Endothelial cell of umbilical vein (primary cell): ENCODE measurements at regions not wholly inside any gene's neighbourhood (a gene's known extent, or its start where the extent isn't known, plus 50 kb on each side); places are given as distances from the start of the nearest gene placed in this dataset.

Experiments used
- BruUV-seq: library from RNA; stranded (reverse); fragments of 400-500 nt; replicated peaks from 2 replicates; lab custom pipeline; 2021; lab: Mats Ljungman, UMichigan
- CTCF ChIA-PET: fragments of 300-600, 350-600 bp; sonication (Branson Sonifier 250); formaldehyde crosslinking; loops from one replicate; lab custom pipeline; 2021; ENCODE audit warnings: antibody characterized with exemption, inconsistent platforms; lab: Charles Lee
- POLR2A ChIA-PET: fragments of 300-600, 350-600 bp; sonication (Branson Sonifier 250); formaldehyde crosslinking; loops from one replicate; lab custom pipeline; 2021; ENCODE audit warnings: antibody characterized with exemption, inconsistent platforms; lab: Charles Lee
- DNase-seq: peaks from one replicate; pipeline ENCODE4 v3.0.0-alpha.2; 2011; ENCODE audit warnings: low read depth, low spot score
- FAIRE-seq: peaks from 2 replicates; lab custom pipeline; 2011; peaks lifted over from hg19 to GRCh38; lab: Jason Lieb, UNC
- H2AFZ ChIP-seq: 2 replicates; pipeline ENCODE4 v1.6.0; 2012; ENCODE audit warnings: low read depth, low read length, control low read depth, inconsistent platforms
- H3K27ac ChIP-seq: 2 replicates; pipeline ENCODE4 v1.5.1; 2011; ENCODE audit warnings: low read depth, mild to moderate bottlenecking, control low read depth, low read length, moderate library complexity; ENCODE audit not compliant: insufficient read depth
- H3K27me3 ChIP-seq, 2 experiments: 2 replicates each; pipeline versions ENCODE4 v1.6.0 to v1.6.1; 2011; ENCODE audit warnings: low read length in 2 of 2, mixed read lengths in 1 of 2; ENCODE audit not compliant: control insufficient read depth in 2 of 2, insufficient read depth in 2 of 2
- H3K36me3 ChIP-seq, 2 experiments: 2 replicates in 1 of 2; 3 replicates in 1 of 2; pipeline ENCODE4 v1.5.1; 2011; ENCODE audit warnings: low read length in 2 of 2, mild to moderate bottlenecking in 1 of 2, moderate library complexity in 1 of 2; ENCODE audit not compliant: control insufficient read depth in 2 of 2, insufficient read depth in 2 of 2; ENCODE audit errors: extremely low read depth in 1 of 2
- H3K4me1 ChIP-seq: 3 replicates; pipeline ENCODE4 v1.5.1; 2011; ENCODE audit warnings: mild to moderate bottlenecking, low read length; ENCODE audit not compliant: control insufficient read depth, insufficient read depth; ENCODE audit errors: extremely low read depth
- H3K4me2 ChIP-seq: 2 replicates; pipeline ENCODE4 v1.6.1; 2011; ENCODE audit warnings: low read length, control low read depth, mixed read lengths; ENCODE audit not compliant: insufficient read depth
- H3K4me3 ChIP-seq, 3 experiments: fragments of 200-600 bp in 1 of 3; sonication (generic), shearing (Covaris generic) in 1 of 3; replicated peaks in 1 of 3; 2 replicates each; pipeline ENCODE4 v1.5.1; 2011 to 2016; ENCODE audit warnings: control low read depth in 3 of 3, low read length in 3 of 3, mild to moderate bottlenecking in 2 of 3, inconsistent platforms in 1 of 3, low read depth in 1 of 3, moderate library complexity in 1 of 3; ENCODE audit not compliant: insufficient read depth in 1 of 3
- H3K79me2 ChIP-seq: 2 replicates; pipeline ENCODE4 v1.6.0; 2012; ENCODE audit warnings: low read length, inconsistent platforms; ENCODE audit not compliant: control insufficient read depth, insufficient read depth
- H3K9ac ChIP-seq: replicated peaks from 2 replicates; pipeline ENCODE3; 2011; ENCODE audit warnings: low read length, control low read depth; ENCODE audit not compliant: insufficient read depth; ENCODE audit errors: extremely low read depth
- H3K9me1 ChIP-seq: replicated peaks from 3 replicates; pipeline ENCODE4 v1.6.0; 2011; ENCODE audit warnings: mild to moderate bottlenecking, low read length; ENCODE audit not compliant: control insufficient read depth, insufficient read depth; ENCODE audit errors: extremely low read depth
- H3K9me3 ChIP-seq: replicated peaks from 2 replicates; pipeline ENCODE4 v1.5.1; 2012; ENCODE audit warnings: low read length, inconsistent platforms; ENCODE audit not compliant: control insufficient read depth, insufficient read depth
- H4K20me1 ChIP-seq: replicated peaks from 2 replicates; pipeline ENCODE3; 2011; ENCODE audit warnings: mild to moderate bottlenecking, low read length; ENCODE audit not compliant: control insufficient read depth, insufficient read depth; ENCODE audit errors: extremely low read depth
- EZH2 ChIP-seq: IDR thresholded peaks from 2 replicates; pipeline ENCODE4 v1.6.1; 2012; ENCODE audit warnings: borderline replicate concordance, low read depth, mild to moderate bottlenecking, moderate library complexity, low read length, inconsistent platforms; ENCODE audit not compliant: severe bottlenecking
- FOS ChIP-seq: IDR thresholded peaks from 2 replicates; pipeline ENCODE4 v1.6.1; 2011; ENCODE audit warnings: mild to moderate bottlenecking, low read length, moderate library complexity, borderline replicate concordance; ENCODE audit not compliant: insufficient read depth
- GATA2 ChIP-seq: IDR thresholded peaks from 2 replicates; pipeline ENCODE4 v1.7.0; 2011; ENCODE audit warnings: low read depth, mild to moderate bottlenecking, moderate library complexity, mixed read lengths, low read length; ENCODE audit not compliant: insufficient read length, insufficient read depth
- JUN ChIP-seq: IDR thresholded peaks from 2 replicates; pipeline ENCODE4 v1.6.1; 2011; ENCODE audit warnings: borderline replicate concordance, low read depth; ENCODE audit not compliant: insufficient read length, insufficient read depth
- MYC ChIP-seq: IDR thresholded peaks from one replicate; pipeline ENCODE4 v1.6.1; 2011; ENCODE audit warnings: mild to moderate bottlenecking, low read depth, low read length
- POLR2A ChIP-seq: IDR thresholded peaks from 2 replicates; pipeline ENCODE4 v1.6.1; 2012; ENCODE audit warnings: low read depth, mild to moderate bottlenecking, control low read depth, low read length
- POLR2AphosphoS5 ChIP-seq: IDR thresholded peaks from 2 replicates; pipeline ENCODE4 v1.6.1; 2012; ENCODE audit warnings: low read depth, mild to moderate bottlenecking, control low read depth, low read length, moderate library complexity; ENCODE audit not compliant: insufficient read depth
- dilution Hi-C: fragments of 300-500 bp; cut with MboI; formaldehyde crosslinking; loops from one replicate; pipeline ENCODE4 v1.15.0; 2019; ENCODE audit warnings: low sequenced_read_pairs; ENCODE audit not compliant: extremely low pct_ligation_motif_present
- intact Hi-C: fragments of 100-400 bp; cut with micrococcal nuclease; formaldehyde crosslinking; loops from one replicate; pipeline ENCODE4 v1.10.0; 2022
- TF ChIP-seq, protein P1 (sequence below): IDR thresholded peaks from 2 replicates; pipeline ENCODE4 v1.6.1; 2011; ENCODE audit not compliant: insufficient read depth, insufficient read length
- TF ChIP-seq, protein P2 (sequence below), 2 donors: IDR thresholded peaks; 1 replicate in 1 of 2; 2 replicates in 1 of 2; pipeline ENCODE4 v1.5.1; 2011; ENCODE audit warnings: low read length in 2 of 2, mild to moderate bottlenecking in 2 of 2, moderate library complexity in 2 of 2, control low read depth in 1 of 2, inconsistent platforms in 1 of 2, low read depth in 1 of 2; ENCODE audit not compliant: insufficient read depth in 1 of 2; ENCODE audit errors: extremely low read depth in 1 of 2

DNA sequence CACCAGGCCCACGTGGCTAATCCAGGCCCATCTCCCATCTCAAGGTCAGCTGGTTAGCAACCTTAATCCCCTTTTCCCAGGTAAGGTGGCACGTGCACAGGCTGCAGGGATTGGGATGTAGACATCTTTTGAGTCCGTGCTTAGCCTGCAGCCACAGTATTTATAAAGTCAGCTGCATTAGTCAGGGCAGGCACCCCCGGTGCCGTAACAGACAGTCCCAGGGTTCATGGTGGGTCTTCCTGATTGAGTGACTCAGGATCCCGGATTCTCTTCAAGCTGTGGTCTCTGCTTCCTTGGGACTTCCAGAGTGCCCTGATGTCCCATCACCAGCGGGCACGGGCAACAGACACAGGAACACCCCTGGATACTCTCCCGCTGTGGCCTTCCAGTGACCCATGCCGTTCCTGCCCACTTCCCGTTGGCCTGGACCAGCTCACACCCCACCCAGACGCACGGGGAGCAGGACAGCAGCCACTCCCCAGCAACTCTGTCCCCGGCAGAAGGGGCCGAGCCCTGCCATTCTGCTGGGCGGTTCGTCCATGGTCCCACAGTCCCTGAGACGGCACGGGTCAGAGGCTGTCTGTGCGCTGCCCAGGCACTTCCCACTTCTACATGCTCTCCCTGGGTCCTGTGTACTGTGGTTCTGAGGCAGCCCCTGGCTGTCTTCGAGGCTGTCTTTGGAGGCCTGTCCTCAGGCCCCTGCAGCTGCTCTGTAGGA, 248.6 kb upstream of the GSE1 start:
- POLR2A ChIA-PET: no interaction called here
- Histone ChIP-seq H3K9ac (no peak overlapping the region), H4K20me1 (no peaks in the 10 kb centered on the region), H3K27me3 (no peaks in the 10 kb centered on the region), H3K36me3 (no peaks in the 10 kb centered on the region), H3K79me2 (no peaks in the 10 kb centered on the region), H3K9me1 (no peaks in the 10 kb centered on the region), H3K27ac (no peak overlapping the region), H3K9me3 (no peaks in the 10 kb centered on the region), H3K4me3 (no peak overlapping the region), H3K4me2 (no peak overlapping the region), H2AFZ (no peak overlapping the region), H3K4me1 (peaks cover 3% of the 10 kb centered on the region)
- TF ChIP-seq, protein P1, sequence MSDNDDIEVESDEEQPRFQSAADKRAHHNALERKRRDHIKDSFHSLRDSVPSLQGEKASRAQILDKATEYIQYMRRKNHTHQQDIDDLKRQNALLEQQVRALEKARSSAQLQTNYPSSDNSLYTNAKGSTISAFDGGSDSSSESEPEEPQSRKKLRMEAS: no peak
- TF ChIP-seq GATA2 (no peak), MYC (no peak), FOS (no peak), POLR2A (no peak)
- intact Hi-C loops: no loop called here
- FAIRE-seq: no peak
- DNase-seq: no peak
- CTCF ChIA-PET: interaction anchor here (0.9 to 1.3 kb wide), 4 partner anchors 14 to 252 kb away, joined by 3 to 5 read pairs (median 3); no protein-coding TSS in a partner anchor
- dilution Hi-C loops: no loop called here
- no TSS peak for BruUV-seq

DNA sequence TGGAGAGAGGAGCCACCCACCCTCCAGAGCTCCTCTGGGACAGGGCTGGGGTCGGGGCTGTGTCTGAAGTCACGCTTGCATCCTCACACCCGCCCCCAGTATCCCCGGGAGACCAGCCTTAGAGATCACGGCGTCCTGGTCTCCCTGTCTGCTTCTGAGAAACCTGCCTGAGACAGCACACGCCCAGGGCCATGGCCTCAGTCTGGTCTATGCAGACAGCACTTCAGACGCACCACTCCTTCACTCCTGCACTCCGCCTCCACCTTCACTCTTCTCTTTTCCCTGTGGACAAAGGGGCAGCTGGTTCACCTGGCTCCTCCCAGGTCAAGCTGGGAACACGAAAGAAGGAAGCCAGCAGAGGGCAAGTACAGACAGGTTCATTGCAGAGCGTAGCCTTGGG, 248.0 kb upstream of the GSE1 start:
- Histone ChIP-seq H3K79me2 (no peaks in the 10 kb centered on the region), H3K4me1 (peaks cover 3% of the 10 kb centered on the region), H3K9me3 (no peaks in the 10 kb centered on the region), H3K27me3 (no peaks in the 10 kb centered on the region), H3K27ac (no peak overlapping the region), H3K9me1 (no peaks in the 10 kb centered on the region), H3K9ac (no peak overlapping the region), H2AFZ (no peak overlapping the region), H3K36me3 (no peaks in the 10 kb centered on the region), H4K20me1 (no peaks in the 10 kb centered on the region), H3K4me2 (no peak overlapping the region), H3K4me3 (no peak overlapping the region)
- dilution Hi-C loops: no loop called here
- intact Hi-C loops: no loop called here
- FAIRE-seq: no peak
- BruUV-seq: no TSS peak
- POLR2A ChIA-PET: no interaction called here
- no peak for DNase-seq
- CTCF ChIA-PET: interaction anchor here (0.9 to 1.3 kb wide), 3 partner anchors 18 to 251 kb away, joined by 3 to 5 read pairs (median 3); no protein-coding TSS in a partner anchor
- TF ChIP-seq POLR2AphosphoS5: no peak
- no peak for TF ChIP-seq FOS
- TF ChIP-seq, protein P2, sequence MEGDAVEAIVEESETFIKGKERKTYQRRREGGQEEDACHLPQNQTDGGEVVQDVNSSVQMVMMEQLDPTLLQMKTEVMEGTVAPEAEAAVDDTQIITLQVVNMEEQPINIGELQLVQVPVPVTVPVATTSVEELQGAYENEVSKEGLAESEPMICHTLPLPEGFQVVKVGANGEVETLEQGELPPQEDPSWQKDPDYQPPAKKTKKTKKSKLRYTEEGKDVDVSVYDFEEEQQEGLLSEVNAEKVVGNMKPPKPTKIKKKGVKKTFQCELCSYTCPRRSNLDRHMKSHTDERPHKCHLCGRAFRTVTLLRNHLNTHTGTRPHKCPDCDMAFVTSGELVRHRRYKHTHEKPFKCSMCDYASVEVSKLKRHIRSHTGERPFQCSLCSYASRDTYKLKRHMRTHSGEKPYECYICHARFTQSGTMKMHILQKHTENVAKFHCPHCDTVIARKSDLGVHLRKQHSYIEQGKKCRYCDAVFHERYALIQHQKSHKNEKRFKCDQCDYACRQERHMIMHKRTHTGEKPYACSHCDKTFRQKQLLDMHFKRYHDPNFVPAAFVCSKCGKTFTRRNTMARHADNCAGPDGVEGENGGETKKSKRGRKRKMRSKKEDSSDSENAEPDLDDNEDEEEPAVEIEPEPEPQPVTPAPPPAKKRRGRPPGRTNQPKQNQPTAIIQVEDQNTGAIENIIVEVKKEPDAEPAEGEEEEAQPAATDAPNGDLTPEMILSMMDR (IDR thresholded peaks at IDR 0.05; ENCODE audit: extremely low read depth in 1 of 2, insufficient read depth in 1 of 2, low read depth in 1 of 2, low read length in 2 of 2): no peak
- TF ChIP-seq JUN: no peak
- TF ChIP-seq EZH2: no peak
